GM12878 (cell line): ENCODE measurements at regions not wholly inside any gene's neighbourhood (a gene's known extent, or its start where the extent isn't known, plus 50 kb on each side); places are given as distances from the start of the nearest gene placed in this dataset.

ENCODE experiments used
- ATAC-seq: fragments of 200-7000 bp; cut with Tn5 transposase; 3 replicates; pipeline ENCODE4 v1.9.1; 2020; ENCODE audit warnings: mild to moderate bottlenecking, moderate library complexity
- BruUV-seq: library from RNA; stranded (reverse); fragments of 400-500 nt; replicated peaks from 2 replicates; lab custom pipeline; 2021; lab: Mats Ljungman, UMichigan
- CTCF ChIA-PET: fragments of 300-600 bp; sonication (Branson Sonifier 250); formaldehyde crosslinking; extraction: SDS; loops from one replicate; lab custom pipeline; 2021; ENCODE audit warnings: inconsistent platforms; lab: Yijun Ruan, JAX
- POLR2A ChIA-PET: fragments of 350-600 bp; formaldehyde crosslinking; extraction: SDS; loops from one replicate; lab custom pipeline; 2021; ENCODE audit warnings: inconsistent platforms; lab: Charles Lee
- RAD21 ChIA-PET: fragments of 300-600 bp; sonication (Branson Sonifier 250); formaldehyde crosslinking; loops from one replicate; lab custom pipeline; 2023; ENCODE audit warnings: antibody characterized with exemption; ENCODE audit not compliant: unreplicated experiment; lab: Charles Lee
- SMC1A ChIA-PET: fragments of 300-600 bp; sonication (Branson Sonifier 250); formaldehyde crosslinking; loops from one replicate; lab custom pipeline; 2023; ENCODE audit not compliant: unreplicated experiment, uncharacterized antibody; lab: Charles Lee
- DNase-seq: peaks from one replicate; pipeline ENCODE4 v3.0.0-alpha.2; 2011; ENCODE audit warnings: low read depth, low spot score
- FAIRE-seq: peaks from 3 replicates; lab custom pipeline; 2011; peaks lifted over from hg19 to GRCh38; lab: Jason Lieb, UNC
- H2AFZ ChIP-seq: 2 replicates; pipeline ENCODE4 v1.6.0; 2011; ENCODE audit warnings: low read depth, low read length, control low read depth; ENCODE audit not compliant: control insufficient read depth
- H3K27ac ChIP-seq: 2 replicates; pipeline ENCODE4 v1.5.1; 2011; ENCODE audit warnings: control low read depth; ENCODE audit not compliant: control insufficient read depth, insufficient read depth
- H3K27me3 ChIP-seq, 2 experiments: replicated peaks in 1 of 2; 2 replicates each; pipeline versions ENCODE4 v1.6.0 to v1.6.1; 2011; ENCODE audit warnings: low read length in 1 of 2; ENCODE audit not compliant: control insufficient read depth in 2 of 2, insufficient read depth in 2 of 2
- H3K36me3 ChIP-seq, 2 experiments: 2 replicates each; pipeline ENCODE4 v1.5.1; 2011; ENCODE audit warnings: low read length in 1 of 2; ENCODE audit not compliant: control insufficient read depth in 2 of 2, insufficient read depth in 2 of 2
- H3K4me1 ChIP-seq: 2 replicates; pipeline ENCODE4 v1.6.1; 2011; ENCODE audit warnings: mild to moderate bottlenecking, low read length, moderate library complexity, mixed read lengths; ENCODE audit not compliant: control insufficient read depth, insufficient read depth
- H3K4me2 ChIP-seq: 2 replicates; pipeline ENCODE4 v1.6.0; 2011; ENCODE audit warnings: control low read depth; ENCODE audit not compliant: control insufficient read depth, insufficient read depth
- H3K4me3 ChIP-seq: fragments of 200-600 bp; sonication (generic); 2 replicates; pipeline ENCODE4 v1.5.1; 2016
- H3K79me2 ChIP-seq: 2 replicates; pipeline ENCODE4 v1.6.0; 2011; ENCODE audit warnings: low read length; ENCODE audit not compliant: control insufficient read depth, insufficient read depth
- H3K9ac ChIP-seq: 2 replicates; pipeline ENCODE4 v1.8.0; 2011; ENCODE audit warnings: low read length, control low read depth, mixed read lengths; ENCODE audit not compliant: control insufficient read depth, insufficient read depth
- H3K9me3 ChIP-seq: replicated peaks from 3 replicates; pipeline ENCODE4 v1.5.1; 2011; ENCODE audit warnings: mild to moderate bottlenecking, low read length; ENCODE audit not compliant: control insufficient read depth, insufficient read depth
- H4K20me1 ChIP-seq: 2 replicates; pipeline ENCODE4 v1.6.0; 2011; ENCODE audit not compliant: control insufficient read depth, insufficient read depth
- BMI1 ChIP-seq: fragments of 450-650 bp; IDR thresholded peaks from 2 replicates; pipeline ENCODE4 v1.6.1; 2016; ENCODE audit warnings: mild to moderate bottlenecking, moderate library complexity, borderline replicate concordance
- CHD4 ChIP-seq: fragments of 200-600 bp; sonication (generic); IDR thresholded peaks from 2 replicates; pipeline ENCODE4 v1.6.1; 2016; ENCODE audit warnings: mild to moderate bottlenecking
- DPF2 ChIP-seq: fragments of 450-650 bp; IDR thresholded peaks from 2 replicates; pipeline ENCODE4 v1.6.1; 2017; ENCODE audit warnings: mild to moderate bottlenecking
- IKZF2 ChIP-seq, 2 experiments: fragments of 450-650 bp; IDR thresholded peaks; 2 replicates each; pipeline ENCODE4 v1.6.1; 2017; ENCODE audit warnings: mild to moderate bottlenecking in 2 of 2, moderate library complexity in 2 of 2
- JUND ChIP-seq: IDR thresholded peaks from 2 replicates; pipeline ENCODE4 v1.6.1; 2012; ENCODE audit warnings: low read depth, mild to moderate bottlenecking, low read length, improper control_type of control experiment, moderate library complexity
- MEF2B ChIP-seq: fragments of 450-650 bp; IDR thresholded peaks from 2 replicates; pipeline ENCODE4 v1.6.1; 2018; ENCODE audit warnings: mild to moderate bottlenecking, moderate library complexity; ENCODE audit not compliant: partially characterized antibody, poor library complexity, severe bottlenecking
- PAX8 ChIP-seq: fragments of 450-650 bp; IDR thresholded peaks from 2 replicates; pipeline ENCODE4 v1.6.1; 2017; ENCODE audit warnings: mild to moderate bottlenecking, moderate library complexity
- SIN3A ChIP-seq: IDR thresholded peaks from 2 replicates; pipeline ENCODE4 v1.6.1; 2012; ENCODE audit warnings: low read depth, low read length, improper control_type of control experiment
- SP1 ChIP-seq: IDR thresholded peaks from one replicate; pipeline ENCODE4 v1.6.1; 2011; ENCODE audit warnings: low read depth, low read length
- SREBF1 ChIP-seq: IDR thresholded peaks from 2 replicates; pipeline ENCODE4 v1.6.1; 2012; ENCODE audit warnings: mild to moderate bottlenecking, low read length
- TARDBP ChIP-seq: IDR thresholded peaks from 2 replicates; pipeline ENCODE4 v1.6.1; 2016; ENCODE audit warnings: borderline replicate concordance
- WGBS: methylation state at CpG from one replicate; pipeline ENCODE4 v1.1.6; 2016; ENCODE audit warnings: low lambda C conversion rate; ENCODE audit not compliant: insufficient replicate concordance, insufficient coverage; ENCODE audit errors: missing lambda C conversion rate; 5-methylcytosine and 5-hydroxymethylcytosine counted together
- in situ Hi-C: fragments of 300-500 bp; cut with MboI; formaldehyde crosslinking; loops from 9 replicates; pipeline ENCODE4 v1.14.3; 2018; ENCODE audit warnings: mixed read lengths
- intact Hi-C: fragments of 100-400 bp; cut with micrococcal nuclease; formaldehyde crosslinking; loops from one replicate; pipeline ENCODE4 v1.14.2; 2022; ENCODE audit not compliant: unreplicated experiment
- TF ChIP-seq, protein P1 (sequence below): fragments of 150-350 bp; IDR thresholded peaks from 2 replicates; pipeline ENCODE4 v1.6.1; 2016; ENCODE audit warnings: low read depth, low read length
- TF ChIP-seq, protein P2 (sequence below): fragments of 450-650 bp; IDR thresholded peaks from 2 replicates; pipeline ENCODE4 v1.6.1; 2017; ENCODE audit warnings: mild to moderate bottlenecking

DNA sequence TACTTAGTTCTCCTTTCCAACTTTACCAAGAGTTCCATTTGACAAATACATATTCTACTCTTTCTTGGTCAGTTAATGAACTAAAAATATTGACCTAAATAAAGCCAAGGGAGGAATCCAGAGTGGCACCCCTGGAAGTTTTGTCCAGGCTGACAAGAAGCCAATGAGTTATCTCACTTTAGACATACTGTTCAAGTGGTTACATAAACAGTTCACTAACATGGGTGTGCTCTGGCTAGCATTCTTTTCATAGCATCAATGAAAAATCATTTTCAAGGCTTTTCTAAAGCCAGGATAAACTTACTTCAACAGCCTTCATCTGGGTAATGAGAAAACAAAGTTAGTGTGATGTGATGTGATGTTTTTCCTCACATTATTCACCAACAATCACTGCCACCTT is 649.4 kb downstream of the TDRD15 start:
- Histone ChIP-seq H2AFZ (no peak overlapping the region), H3K27ac (no peak overlapping the region), H3K4me2 (no peak overlapping the region), H3K79me2 (no peaks in the 10 kb centered on the region), H3K4me3 (no peak overlapping the region), H4K20me1 (no peaks in the 10 kb centered on the region), H3K9me3 (no peaks in the 10 kb centered on the region), H3K9ac (no peak overlapping the region), H3K4me1 (no peaks in the 10 kb centered on the region), H3K36me3 (no peaks in the 10 kb centered on the region), H3K27me3 (no peaks in the 10 kb centered on the region)
- no peak for ATAC-seq
- TF ChIP-seq IKZF2 (IDR thresholded peaks at IDR 0.05): no peak
- TF ChIP-seq, protein P1, sequence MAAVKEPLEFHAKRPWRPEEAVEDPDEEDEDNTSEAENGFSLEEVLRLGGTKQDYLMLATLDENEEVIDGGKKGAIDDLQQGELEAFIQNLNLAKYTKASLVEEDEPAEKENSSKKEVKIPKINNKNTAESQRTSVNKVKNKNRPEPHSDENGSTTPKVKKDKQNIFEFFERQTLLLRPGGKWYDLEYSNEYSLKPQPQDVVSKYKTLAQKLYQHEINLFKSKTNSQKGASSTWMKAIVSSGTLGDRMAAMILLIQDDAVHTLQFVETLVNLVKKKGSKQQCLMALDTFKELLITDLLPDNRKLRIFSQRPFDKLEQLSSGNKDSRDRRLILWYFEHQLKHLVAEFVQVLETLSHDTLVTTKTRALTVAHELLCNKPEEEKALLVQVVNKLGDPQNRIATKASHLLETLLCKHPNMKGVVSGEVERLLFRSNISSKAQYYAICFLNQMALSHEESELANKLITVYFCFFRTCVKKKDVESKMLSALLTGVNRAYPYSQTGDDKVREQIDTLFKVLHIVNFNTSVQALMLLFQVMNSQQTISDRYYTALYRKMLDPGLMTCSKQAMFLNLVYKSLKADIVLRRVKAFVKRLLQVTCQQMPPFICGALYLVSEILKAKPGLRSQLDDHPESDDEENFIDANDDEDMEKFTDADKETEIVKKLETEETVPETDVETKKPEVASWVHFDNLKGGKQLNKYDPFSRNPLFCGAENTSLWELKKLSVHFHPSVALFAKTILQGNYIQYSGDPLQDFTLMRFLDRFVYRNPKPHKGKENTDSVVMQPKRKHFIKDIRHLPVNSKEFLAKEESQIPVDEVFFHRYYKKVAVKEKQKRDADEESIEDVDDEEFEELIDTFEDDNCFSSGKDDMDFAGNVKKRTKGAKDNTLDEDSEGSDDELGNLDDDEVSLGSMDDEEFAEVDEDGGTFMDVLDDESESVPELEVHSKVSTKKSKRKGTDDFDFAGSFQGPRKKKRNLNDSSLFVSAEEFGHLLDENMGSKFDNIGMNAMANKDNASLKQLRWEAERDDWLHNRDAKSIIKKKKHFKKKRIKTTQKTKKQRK: no peak
- TF ChIP-seq DPF2: no peak
- no peak for TF ChIP-seq SIN3A
- in situ Hi-C loops (no loop called here), intact Hi-C loops (no loop called here)
- no TSS peak for BruUV-seq
- no peak for FAIRE-seq
- DNase-seq: no peak
- CTCF ChIA-PET: no interaction called here
- POLR2A ChIA-PET: no interaction called here
- RAD21 ChIA-PET: no interaction called here
- SMC1A ChIA-PET: no interaction called here

DNA sequence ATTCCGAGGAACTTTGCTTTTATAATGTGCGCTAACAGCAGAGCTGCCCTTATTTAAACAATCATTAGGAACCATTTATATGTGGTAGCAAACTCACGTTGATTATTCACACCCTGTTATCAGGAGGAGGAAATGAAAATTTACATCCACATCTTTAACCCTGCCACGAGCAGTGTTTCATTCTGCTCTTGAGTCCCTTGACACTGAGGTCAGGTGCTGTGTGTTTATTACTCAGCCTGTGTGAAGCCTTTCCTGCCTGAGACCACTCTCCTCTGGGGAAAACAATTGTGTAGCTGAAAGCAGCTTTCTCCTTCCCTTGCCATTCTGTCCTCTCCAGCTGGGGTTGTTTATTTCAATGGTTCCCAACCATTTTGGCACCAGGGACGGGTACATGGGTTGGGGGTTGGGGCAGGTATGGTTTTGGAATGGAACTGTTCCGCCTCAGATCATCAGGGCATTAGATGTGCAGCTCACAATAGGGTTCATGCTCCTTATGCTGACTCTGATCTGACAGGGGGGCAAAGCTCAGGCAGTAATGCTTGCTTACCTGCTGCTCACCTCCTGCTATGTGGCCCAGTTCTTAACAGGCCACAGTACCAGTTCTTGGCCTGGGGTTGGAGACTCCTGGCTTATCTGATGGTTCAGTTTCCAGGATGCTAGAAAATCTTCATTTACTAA is 651.1 kb downstream of the TDRD15 start:
- ChIA-PET CTCF (interaction anchor here (1.0 kb wide), 1 partner anchor 1130 kb away, joined by 3 read pairs; no protein-coding TSS in a partner anchor), SMC1A (no interaction called here), RAD21 (no interaction called here), POLR2A (no interaction called here)
- no TSS peak for BruUV-seq
- Histone ChIP-seq H3K27me3 (no peaks in the 10 kb centered on the region), H3K9ac (no peak overlapping the region), H3K4me2 (no peak overlapping the region), H3K79me2 (no peaks in the 10 kb centered on the region), H2AFZ (no peak overlapping the region), H3K9me3 (no peaks in the 10 kb centered on the region), H4K20me1 (no peaks in the 10 kb centered on the region), H3K4me3 (no peak overlapping the region), H3K36me3 (no peaks in the 10 kb centered on the region), H3K4me1 (no peaks in the 10 kb centered on the region), H3K27ac (no peak overlapping the region)
- intact Hi-C loops (no loop called here), in situ Hi-C loops (no loop called here)
- WGBS: 26% methylated on average over 6 of the region's 6 CpGs
- FAIRE-seq (no peak), ATAC-seq (no peak), DNase-seq (no peak)
- no peak for TF ChIP-seq BMI1
- TF ChIP-seq PAX8: no peak
- no peak for TF ChIP-seq JUND
- TF ChIP-seq, protein P2, sequence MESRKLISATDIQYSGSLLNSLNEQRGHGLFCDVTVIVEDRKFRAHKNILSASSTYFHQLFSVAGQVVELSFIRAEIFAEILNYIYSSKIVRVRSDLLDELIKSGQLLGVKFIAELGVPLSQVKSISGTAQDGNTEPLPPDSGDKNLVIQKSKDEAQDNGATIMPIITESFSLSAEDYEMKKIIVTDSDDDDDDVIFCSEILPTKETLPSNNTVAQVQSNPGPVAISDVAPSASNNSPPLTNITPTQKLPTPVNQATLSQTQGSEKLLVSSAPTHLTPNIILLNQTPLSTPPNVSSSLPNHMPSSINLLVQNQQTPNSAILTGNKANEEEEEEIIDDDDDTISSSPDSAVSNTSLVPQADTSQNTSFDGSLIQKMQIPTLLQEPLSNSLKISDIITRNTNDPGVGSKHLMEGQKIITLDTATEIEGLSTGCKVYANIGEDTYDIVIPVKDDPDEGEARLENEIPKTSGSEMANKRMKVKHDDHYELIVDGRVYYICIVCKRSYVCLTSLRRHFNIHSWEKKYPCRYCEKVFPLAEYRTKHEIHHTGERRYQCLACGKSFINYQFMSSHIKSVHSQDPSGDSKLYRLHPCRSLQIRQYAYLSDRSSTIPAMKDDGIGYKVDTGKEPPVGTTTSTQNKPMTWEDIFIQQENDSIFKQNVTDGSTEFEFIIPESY: no peak
- TF ChIP-seq TARDBP: no peak
- no peak for TF ChIP-seq SREBF1
- TF ChIP-seq MEF2B: no peak
- TF ChIP-seq CHD4: no peak
- no peak for TF ChIP-seq SP1
